ENCODE measurements at regions not wholly inside any gene's neighbourhood (a gene's known extent, or its start where the extent isn't known, plus 50 kb on each side); places are given as distances from the start of the nearest gene placed in this dataset.

- Histone ChIP-seq H2BK5ac (ENCODE audit: low read length) (no peak overlapping the region), H3K4me1 (ENCODE audit: control insufficient read depth, low read depth, low read length) (peaks cover 3% of the 10 kb centered on the region), H3K18ac (ENCODE audit: low read length) (no peak overlapping the region), H2BK15ac (replicated peaks; ENCODE audit: low read depth) (no peak overlapping the region), H3K4me3 (ENCODE audit: low read length) (no peak overlapping the region), H3K79me2 (ENCODE audit: control insufficient read depth, insufficient read depth, low read length) (no peaks in the 10 kb centered on the region), H3K9ac (ENCODE audit: low read length) (no peak overlapping the region), H3K27ac (ENCODE audit: low read depth, low read length) (no peak overlapping the region), H3K27me3 (ENCODE audit: insufficient read depth, low read length, poor library complexity) (no peaks in the 10 kb centered on the region), H3K4ac (ENCODE audit: low read depth, low read length) (no peak overlapping the region), H2AK5ac (ENCODE audit: low read length) (no peak overlapping the region), H2BK120ac (ENCODE audit: low read depth, low read length) (no peak overlapping the region), H3K4me2 (ENCODE audit: low read length) (no peak overlapping the region), H3K56ac (ENCODE audit: low read length) (no peak overlapping the region), H3K23ac (ENCODE audit: low read length) (no peak overlapping the region), H3K79me1 (ENCODE audit: low read length) (no peaks in the 10 kb centered on the region), H3K36me3 (ENCODE audit: control insufficient read depth, insufficient read depth, low read length) (no peaks in the 10 kb centered on the region), H4K8ac (ENCODE audit: low read depth, low read length) (no peak overlapping the region), H4K5ac (ENCODE audit: low read length) (no peak overlapping the region)
- no peak for DNase-seq
- WGBS (ENCODE audit: extremely low coverage, insufficient coverage, low lambda C conversion rate), result no CpG with 5 or more reads among the region's 5 CpGs
Measured at GRCh38 chr14:53603994-53604393, 352.6 kb downstream of the BMP4 start.

- no peaks in the 10 kb centered on the region for H3K27me3 ChIP-seq (ENCODE audit: insufficient read depth, low read length, poor library complexity)
- no peak overlapping the region for H4K8ac ChIP-seq (ENCODE audit: low read depth, low read length)
- no peak overlapping the region for H3K18ac ChIP-seq (ENCODE audit: low read length)
- no peak overlapping the region for H3K27ac ChIP-seq (ENCODE audit: low read depth, low read length)
- no peak overlapping the region for H3K4ac ChIP-seq (ENCODE audit: low read depth, low read length)
- no peak overlapping the region for H2BK15ac ChIP-seq (replicated peaks; ENCODE audit: low read depth)
- no peak overlapping the region for H3K9ac ChIP-seq (ENCODE audit: low read length)
- no peaks in the 10 kb centered on the region for H3K36me3 ChIP-seq (ENCODE audit: control insufficient read depth, insufficient read depth, low read length)
- H2BK5ac ChIP-seq (ENCODE audit: low read length), result no peak overlapping the region
- no peak overlapping the region for H3K4me2 ChIP-seq (ENCODE audit: low read length)
- H3K4me1 ChIP-seq (ENCODE audit: control insufficient read depth, low read depth, low read length), result peaks cover 5% of the 10 kb centered on the region
- no peaks in the 10 kb centered on the region for H3K79me1 ChIP-seq (ENCODE audit: low read length)
- DNase-seq, result peak; percentile 51
- no peak overlapping the region for H2BK120ac ChIP-seq (ENCODE audit: low read depth, low read length)
- no peak overlapping the region for H3K23ac ChIP-seq (ENCODE audit: low read length)
- H4K5ac ChIP-seq (ENCODE audit: low read length), result no peak overlapping the region
- no peaks in the 10 kb centered on the region for H3K79me2 ChIP-seq (ENCODE audit: control insufficient read depth, insufficient read depth, low read length)
- H2AK5ac ChIP-seq (ENCODE audit: low read length), result no peak overlapping the region
- no peak overlapping the region for H3K4me3 ChIP-seq (ENCODE audit: low read length)
- WGBS (ENCODE audit: extremely low coverage, insufficient coverage, low lambda C conversion rate), result no CpG with 5 or more reads among the region's 1 CpG
- H3K56ac ChIP-seq (ENCODE audit: low read length), result no peak overlapping the region
Measured at GRCh38 chr14:53601409-53601808, 355.2 kb downstream of the BMP4 start.

- H3K4me2 ChIP-seq (ENCODE audit: low read length), result no peak overlapping the region
Measured at GRCh38 chr14:53599221-53599945, 357.2 kb downstream of the BMP4 start.

GRCh38 chr14:53596853-53597525 is 359.6 kb downstream of the BMP4 start:
- Histone ChIP-seq H3K23ac (ENCODE audit: low read length) (no peak overlapping the region), H3K79me1 (ENCODE audit: low read length) (no peaks in the 10 kb centered on the region)
- no CpG with 5 or more reads among the region's 7 CpGs for WGBS (ENCODE audit: extremely low coverage, insufficient coverage, low lambda C conversion rate)

More at GRCh38 chr14:53599221-53599945, 357.2 kb downstream of the BMP4 start:
- H3K79me1 ChIP-seq (ENCODE audit: low read length), result no peaks in the 10 kb centered on the region
- no peak overlapping the region for H2BK120ac ChIP-seq (ENCODE audit: low read depth, low read length)
- H3K79me2 ChIP-seq (ENCODE audit: control insufficient read depth, insufficient read depth, low read length), result no peaks in the 10 kb centered on the region
- peak overlapping the region; percentile 64 for H2BK15ac ChIP-seq (replicated peaks; ENCODE audit: low read depth)
- no peak overlapping the region for H4K5ac ChIP-seq (ENCODE audit: low read length)
- no peak overlapping the region for H3K23ac ChIP-seq (ENCODE audit: low read length)
- no peak overlapping the region for H3K9ac ChIP-seq (ENCODE audit: low read length)
- no peak overlapping the region for H3K4me3 ChIP-seq (ENCODE audit: low read length)
- H3K27ac ChIP-seq (ENCODE audit: low read depth, low read length), result peak overlapping the region; percentile 44
- peak; percentile 87 for DNase-seq
- H3K36me3 ChIP-seq (ENCODE audit: control insufficient read depth, insufficient read depth, low read length), result no peaks in the 10 kb centered on the region
- peaks cover 5% of the 10 kb centered on the region for H3K4me1 ChIP-seq (ENCODE audit: control insufficient read depth, low read depth, low read length)
- H4K8ac ChIP-seq (ENCODE audit: low read depth, low read length), result peak overlapping the region; percentile 13
- no peak overlapping the region for H2AK5ac ChIP-seq (ENCODE audit: low read length)
- no peak overlapping the region for H3K56ac ChIP-seq (ENCODE audit: low read length)
- H2BK5ac ChIP-seq (ENCODE audit: low read length), result no peak overlapping the region
- H3K18ac ChIP-seq (ENCODE audit: low read length), result peak overlapping the region; percentile 60
- H3K4ac ChIP-seq (ENCODE audit: low read depth, low read length), result no peak overlapping the region
- no peaks in the 10 kb centered on the region for H3K27me3 ChIP-seq (ENCODE audit: insufficient read depth, low read length, poor library complexity)
- WGBS (ENCODE audit: extremely low coverage, insufficient coverage, low lambda C conversion rate), result no CpG with 5 or more reads among the region's 6 CpGs

GRCh38 chr14:53591816-53592215 is 364.8 kb downstream of the BMP4 start:
- Histone ChIP-seq H3K9ac (ENCODE audit: low read length) (no peak overlapping the region), H3K79me2 (ENCODE audit: control insufficient read depth, insufficient read depth, low read length) (no peaks in the 10 kb centered on the region), H3K4me3 (ENCODE audit: low read length) (no peak overlapping the region), H3K18ac (ENCODE audit: low read length) (no peak overlapping the region), H3K23ac (ENCODE audit: low read length) (no peak overlapping the region), H2BK120ac (ENCODE audit: low read depth, low read length) (no peak overlapping the region), H3K27ac (ENCODE audit: low read depth, low read length) (no peak overlapping the region), H3K79me1 (ENCODE audit: low read length) (no peaks in the 10 kb centered on the region), H2AK5ac (ENCODE audit: low read length) (no peak overlapping the region), H3K56ac (ENCODE audit: low read length) (no peak overlapping the region), H3K27me3 (ENCODE audit: insufficient read depth, low read length, poor library complexity) (no peaks in the 10 kb centered on the region), H2BK5ac (ENCODE audit: low read length) (no peak overlapping the region), H2BK15ac (replicated peaks; ENCODE audit: low read depth) (no peak overlapping the region), H3K36me3 (ENCODE audit: control insufficient read depth, insufficient read depth, low read length) (no peaks in the 10 kb centered on the region), H3K4ac (ENCODE audit: low read depth, low read length) (no peak overlapping the region), H4K8ac (ENCODE audit: low read depth, low read length) (no peak overlapping the region), H3K4me1 (ENCODE audit: control insufficient read depth, low read depth, low read length) (no peaks in the 10 kb centered on the region), H4K5ac (ENCODE audit: low read length) (no peak overlapping the region), H3K4me2 (ENCODE audit: low read length) (no peak overlapping the region)
- no CpG with 5 or more reads among the region's 3 CpGs for WGBS (ENCODE audit: extremely low coverage, insufficient coverage, low lambda C conversion rate)
- no peak for DNase-seq

More at GRCh38 chr14:53596853-53597525, 359.6 kb downstream of the BMP4 start:
- H2AK5ac ChIP-seq (ENCODE audit: low read length), result no peak overlapping the region
- no peak overlapping the region for H2BK5ac ChIP-seq (ENCODE audit: low read length)
- H3K4me1 ChIP-seq (ENCODE audit: control insufficient read depth, low read depth, low read length), result peaks cover 5% of the 10 kb centered on the region
- no peak overlapping the region for H2BK15ac ChIP-seq (replicated peaks; ENCODE audit: low read depth)
- H3K36me3 ChIP-seq (ENCODE audit: control insufficient read depth, insufficient read depth, low read length), result no peaks in the 10 kb centered on the region
- H2BK120ac ChIP-seq (ENCODE audit: low read depth, low read length), result no peak overlapping the region
- DNase-seq, result no peak
- no peak overlapping the region for H3K27ac ChIP-seq (ENCODE audit: low read depth, low read length)
- no peak overlapping the region for H3K56ac ChIP-seq (ENCODE audit: low read length)
- no peak overlapping the region for H4K8ac ChIP-seq (ENCODE audit: low read depth, low read length)
- no peak overlapping the region for H3K4me2 ChIP-seq (ENCODE audit: low read length)
- no peak overlapping the region for H3K4me3 ChIP-seq (ENCODE audit: low read length)
- no peaks in the 10 kb centered on the region for H3K27me3 ChIP-seq (ENCODE audit: insufficient read depth, low read length, poor library complexity)
- H3K79me2 ChIP-seq (ENCODE audit: control insufficient read depth, insufficient read depth, low read length), result no peaks in the 10 kb centered on the region
- H3K9ac ChIP-seq (ENCODE audit: low read length), result no peak overlapping the region
- no peak overlapping the region for H3K4ac ChIP-seq (ENCODE audit: low read depth, low read length)
- no peak overlapping the region for H3K18ac ChIP-seq (ENCODE audit: low read length)
- H4K5ac ChIP-seq (ENCODE audit: low read length), result no peak overlapping the region
